HG03097 (cell line): ENCODE measurements at regions not wholly inside any gene's neighbourhood (a gene's known extent, or its start where the extent isn't known, plus 50 kb on each side); places are given as distances from the start of the nearest gene placed in this dataset.

Experiments
- ATAC-seq: cut with Tn5 transposase; IDR thresholded peaks from one replicate; pipeline ENCODE4 v1.9.1; 2021; ENCODE audit not compliant: unreplicated experiment, low FRiP score

- no peak for ATAC-seq
Measured at GRCh38 chr5:58260243-58260642, 199.6 kb downstream of the PLK2 start.

GRCh38 chr5:58259685-58260152 is 200.2 kb downstream of the PLK2 start:
- ATAC-seq = no peak

- ATAC-seq = no peak
Measured at GRCh38 chr5:58258984-58259684, 200.8 kb downstream of the PLK2 start.

GRCh38 chr5:58255970-58256369 is 203.9 kb downstream of the PLK2 start:
- no peak for ATAC-seq

- no peak for ATAC-seq
Measured at GRCh38 chr5:58255386-58255785, 204.5 kb downstream of the PLK2 start.

GRCh38 chr5:58248221-58248620 is 211.7 kb downstream of the PLK2 start:
- no peak for ATAC-seq

GRCh38 chr5:58246461-58246944 is 213.4 kb downstream of the PLK2 start:
- ATAC-seq = no peak

GRCh38 chr5:58245476-58245840 is 214.4 kb downstream of the PLK2 start:
- ATAC-seq = no peak

GRCh38 chr5:58244819-58245475 is 214.9 kb downstream of the PLK2 start:
- ATAC-seq = no peak

- no peak for ATAC-seq
Measured at GRCh38 chr5:58241389-58241788, 218.5 kb downstream of the PLK2 start.

GRCh38 chr5:58240322-58240721 is 219.6 kb downstream of the PLK2 start:
- ATAC-seq = no peak

- no peak for ATAC-seq
Measured at GRCh38 chr5:58239731-58240130, 220.2 kb downstream of the PLK2 start.

- no peak for ATAC-seq
Measured at GRCh38 chr5:58239045-58239444, 220.8 kb downstream of the PLK2 start.

GRCh38 chr5:58236498-58236897 is 223.4 kb downstream of the PLK2 start:
- no peak for ATAC-seq

- no peak for ATAC-seq
Measured at GRCh38 chr5:58235299-58235698, 224.6 kb downstream of the PLK2 start.

GRCh38 chr5:58232130-58232529 is 227.8 kb downstream of the PLK2 start:
- ATAC-seq = no peak

GRCh38 chr5:58231041-58231440 is 228.8 kb downstream of the PLK2 start:
- ATAC-seq = no peak

- no peak for ATAC-seq
Measured at GRCh38 chr5:58228896-58229295, 231.0 kb downstream of the PLK2 start.

GRCh38 chr5:58227858-58228257 is 232.0 kb downstream of the PLK2 start:
- no peak for ATAC-seq

- ATAC-seq = no peak
Measured at GRCh38 chr5:58224661-58225060, 235.2 kb downstream of the PLK2 start.

- no peak for ATAC-seq
Measured at GRCh38 chr5:58224221-58224620, 235.7 kb downstream of the PLK2 start.

- no peak for ATAC-seq
Measured at GRCh38 chr5:58215364-58215763, 244.5 kb downstream of the PLK2 start.
